Activated CD8-positive, alpha-beta memory T cell treated with anti-CD3 and anti-CD28 coated beads, Interleukin-2, amount 50 U/mL, for 1 hour (primary cell): ENCODE measurements at regions not wholly inside any gene's neighbourhood (a gene's known extent, or its start where the extent isn't known, plus 50 kb on each side); places are given as distances from the start of the nearest gene placed in this dataset.
"Not testable (repeated sequence)": the region's sequence is repeated elsewhere in the genome, so short reads cannot be mapped to it uniquely, and the experiment has no call there.

Source experiments
- DNase-seq: peaks from one replicate; pipeline ENCODE4 v3.0.0-alpha.2; 2020; ENCODE audit errors: extremely low read depth

- DNase-seq = no peak
Measured at GRCh38 chr2:180695586-180696401, 284.6 kb upstream of the UBE2E3 start.

- no peak for DNase-seq
Measured at GRCh38 chr2:180694445-180695421, 285.7 kb upstream of the UBE2E3 start.

- no peak for DNase-seq
Measured at GRCh38 chr2:180692322-180692721, 288.1 kb upstream of the UBE2E3 start.

GRCh38 chr2:180691855-180692223 lies 288.6 kb upstream of the UBE2E3 start:
- DNase-seq = not testable (repeated sequence)

GRCh38 chr2:180691186-180691854 lies 289.1 kb upstream of the UBE2E3 start:
- not testable (repeated sequence) for DNase-seq

GRCh38 chr2:180690611-180691010 lies 289.8 kb upstream of the UBE2E3 start:
- no peak for DNase-seq

GRCh38 chr2:180682871-180683270 lies 297.5 kb upstream of the UBE2E3 start:
- DNase-seq = no peak

- DNase-seq = no peak
Measured at GRCh38 chr2:180679693-180680092, 300.7 kb upstream of the UBE2E3 start.

GRCh38 chr2:180678625-180678972 lies 301.8 kb upstream of the UBE2E3 start:
- no peak for DNase-seq

- DNase-seq = no peak
Measured at GRCh38 chr2:180677930-180678624, 302.3 kb upstream of the UBE2E3 start.

- no peak for DNase-seq
Measured at GRCh38 chr2:180677200-180677599, 303.2 kb upstream of the UBE2E3 start.

- no peak for DNase-seq
Measured at GRCh38 chr2:180676520-180677025, 303.8 kb upstream of the UBE2E3 start.

- no peak for DNase-seq
Measured at GRCh38 chr2:180675170-180675569, 305.2 kb upstream of the UBE2E3 start.

- DNase-seq = no peak
Measured at GRCh38 chr2:180672377-180672776, 308.0 kb upstream of the UBE2E3 start.

- DNase-seq = no peak
Measured at GRCh38 chr2:180670302-180671003, 310.0 kb upstream of the UBE2E3 start.

GRCh38 chr2:180669016-180669415 lies 311.4 kb upstream of the UBE2E3 start:
- DNase-seq = no peak

- DNase-seq = no peak
Measured at GRCh38 chr2:180664507-180664906, 315.9 kb upstream of the UBE2E3 start.

GRCh38 chr2:180662941-180663471 lies 317.4 kb upstream of the UBE2E3 start:
- no peak for DNase-seq

GRCh38 chr2:180662521-180662920 lies 317.9 kb upstream of the UBE2E3 start:
- DNase-seq = no peak

GRCh38 chr2:180661686-180662030 lies 318.7 kb upstream of the UBE2E3 start:
- no peak for DNase-seq
